GM23338 (cell line): ENCODE measurements at regions not wholly inside any gene's neighbourhood (a gene's known extent, or its start where the extent isn't known, plus 50 kb on each side); places are given as distances from the start of the nearest gene placed in this dataset.

Experiments
- ATAC-seq: fragments of 200-7000 bp; cut with Tn5 transposase; 3 replicates; pipeline ENCODE4 v1.9.1; 2020
- DNase-seq: peaks from one replicate; pipeline ENCODE4 v3.0.0-alpha.2; 2015; ENCODE audit warnings: low spot score
- H2AFZ ChIP-seq: fragments of 200-600 bp; sonication (generic); 2 replicates; pipeline ENCODE4 v1.8.0; 2016; ENCODE audit warnings: antibody characterized with exemption, mild to moderate bottlenecking, moderate library complexity
- H3F3A ChIP-seq: fragments of 200-600 bp; sonication (generic); replicated peaks from 2 replicates; pipeline ENCODE4 v1.8.0; 2017; ENCODE audit warnings: antibody characterized with exemption, mixed run types, low read depth
- H3K27ac ChIP-seq: fragments of 200-600 bp; sonication (generic); 2 replicates; pipeline ENCODE4 v1.6.1; 2016; ENCODE audit warnings: low read depth
- H3K27me3 ChIP-seq: fragments of 200-600 bp; sonication (generic); 2 replicates; pipeline ENCODE4 v1.8.0; 2016; ENCODE audit warnings: mild to moderate bottlenecking, mixed run types, moderate library complexity; ENCODE audit not compliant: insufficient read depth
- H3K36me3 ChIP-seq: fragments of 200-600 bp; sonication (generic); 2 replicates; pipeline ENCODE4 v1.8.0; 2016; ENCODE audit warnings: mild to moderate bottlenecking; ENCODE audit not compliant: insufficient read depth
- H3K4me1 ChIP-seq: fragments of 200-600 bp; sonication (generic); 2 replicates; pipeline ENCODE4 v1.8.0; 2016; ENCODE audit warnings: mild to moderate bottlenecking, moderate library complexity; ENCODE audit not compliant: insufficient read depth
- H3K4me2 ChIP-seq: fragments of 200-600 bp; sonication (generic); 2 replicates; pipeline ENCODE4 v1.7.1; 2017; ENCODE audit warnings: mixed run types
- H3K4me3 ChIP-seq: fragments of 200-600 bp; sonication (generic); 2 replicates; pipeline ENCODE4 v1.6.1; 2016; ENCODE audit warnings: mixed run types
- H3K79me2 ChIP-seq: fragments of 200-600 bp; sonication (generic); replicated peaks from 2 replicates; pipeline ENCODE4 v1.8.0; 2017; ENCODE audit warnings: mild to moderate bottlenecking; ENCODE audit not compliant: insufficient read depth
- H3K9me2 ChIP-seq: fragments of 200-600 bp; sonication (generic); 2 replicates; pipeline ENCODE4 v1.8.0; 2017; ENCODE audit not compliant: insufficient read depth
- H4K20me1 ChIP-seq: fragments of 200-600 bp; sonication (generic); replicated peaks from 2 replicates; pipeline ENCODE4 v1.8.0; 2017; ENCODE audit warnings: mild to moderate bottlenecking; ENCODE audit not compliant: insufficient read depth
- H3K27ac Mint-ChIP-seq: 2 replicates; pipeline ENCODE4 v1.8.0; 2020; ENCODE audit warnings: inconsistent platforms, mild to moderate bottlenecking, moderate library complexity, mixed read lengths
- H3K27me3 Mint-ChIP-seq: 3 replicates; pipeline ENCODE4 v1.8.0; 2022; ENCODE audit warnings: low read depth, mild to moderate bottlenecking, moderate library complexity, mixed read lengths, inconsistent platforms; ENCODE audit not compliant: insufficient read depth, poor library complexity
- H3K36me3 Mint-ChIP-seq: 3 replicates; pipeline ENCODE4 v1.8.0; 2021; ENCODE audit warnings: low read depth, mild to moderate bottlenecking, inconsistent platforms, moderate library complexity, mixed read lengths
- H3K4me1 Mint-ChIP-seq: 3 replicates; pipeline ENCODE4 v1.8.0; 2020; ENCODE audit warnings: mild to moderate bottlenecking, inconsistent platforms, mixed read lengths
- H3K4me3 Mint-ChIP-seq: 3 replicates; pipeline ENCODE4 v1.8.0; 2021; ENCODE audit warnings: moderate library complexity, mild to moderate bottlenecking, inconsistent platforms, mixed read lengths
- H3K9me3 Mint-ChIP-seq: 3 replicates; pipeline ENCODE4 v1.8.0; 2020; ENCODE audit warnings: moderate library complexity, mild to moderate bottlenecking, inconsistent platforms, mixed read lengths
- CREB1 ChIP-seq: fragments of 250-450 bp; sonication (Bioruptor Pico); IDR thresholded peaks from 2 replicates; pipeline ENCODE4 v1.5.0; 2020; ENCODE audit warnings: low read depth, mild to moderate bottlenecking, moderate library complexity
- EZH2 ChIP-seq: fragments of 200-600 bp; sonication (generic); IDR thresholded peaks from one replicate; pipeline ENCODE4 v1.8.0; 2017; ENCODE audit warnings: antibody characterized with exemption, mild to moderate bottlenecking, low read depth; ENCODE audit not compliant: unreplicated experiment
- EZH2phosphoT487 ChIP-seq: fragments of 200-600 bp; sonication (generic); IDR thresholded peaks from one replicate; pipeline ENCODE4 v1.8.1; 2018; ENCODE audit warnings: antibody characterized with exemption; ENCODE audit not compliant: unreplicated experiment
- JUNB ChIP-seq: IDR thresholded peaks from one replicate; pipeline ENCODE4 v1.6.1; 2016; ENCODE audit warnings: antibody characterized with exemption; ENCODE audit not compliant: unreplicated experiment
- NANOG ChIP-seq: IDR thresholded peaks from 2 replicates; pipeline ENCODE4 v1.6.1; 2016; ENCODE audit warnings: antibody characterized with exemption, borderline replicate concordance
- POLR2AphosphoS5 ChIP-seq: IDR thresholded peaks from 2 replicates; pipeline ENCODE4 v1.6.1; 2016; ENCODE audit warnings: antibody characterized with exemption, low read depth
- ZNF331 ChIP-seq: fragments of 250-450 bp; sonication (Bioruptor Pico); IDR thresholded peaks from 2 replicates; pipeline ENCODE4 v1.5.0; 2020; ENCODE audit warnings: low read depth, mild to moderate bottlenecking, moderate library complexity
- TF ChIP-seq, protein P1 (sequence below): fragments of 250-450 bp; sonication (Bioruptor Pico); IDR thresholded peaks from 2 replicates; pipeline ENCODE4 v1.5.0; 2020; ENCODE audit warnings: mild to moderate bottlenecking, moderate library complexity
- TF ChIP-seq, protein P2 (sequence below): IDR thresholded peaks from one replicate; pipeline ENCODE4 v1.6.1; 2018; ENCODE audit warnings: antibody characterized with exemption; ENCODE audit not compliant: unreplicated experiment

DNA sequence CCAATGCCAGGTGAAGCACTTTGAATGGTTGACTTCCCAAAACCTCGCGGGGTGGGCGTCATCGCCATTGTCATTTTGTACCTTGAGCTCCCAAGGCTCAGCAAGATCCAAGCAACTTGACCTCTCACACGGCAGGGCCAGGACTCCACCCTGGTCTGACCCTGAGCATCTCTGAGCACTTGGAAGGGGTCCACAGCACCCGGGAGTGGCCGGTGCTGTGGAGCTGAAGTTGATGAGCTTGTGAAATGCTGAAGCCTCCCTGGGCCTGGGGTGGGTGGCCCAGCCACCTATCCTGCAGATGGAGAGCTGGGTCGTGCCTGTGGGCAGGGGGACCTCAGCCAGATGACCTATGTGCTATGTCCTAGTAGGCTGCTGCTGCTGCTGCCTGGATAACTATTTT, 283.3 kb upstream of the FOXF1 start:
- Histone ChIP-seq H2AFZ (no peak overlapping the region), H3K36me3 (no peaks in the 10 kb centered on the region), H3K27me3 (no peaks in the 10 kb centered on the region), H3K9me2 (no peaks in the 10 kb centered on the region), H3K79me2 (no peaks in the 10 kb centered on the region), H4K20me1 (no peaks in the 10 kb centered on the region), H3F3A (no peaks in the 10 kb centered on the region), H3K4me1 (peaks cover 10% of the 10 kb centered on the region; the same call in 1 of the 2 replicates), H3K4me2 (no peak overlapping the region), H3K27ac (no peak overlapping the region), H3K4me3 (no peak overlapping the region)
- H3K36me3 Mint-ChIP-seq: no peaks in the 10 kb centered on the region
- peaks cover 7% of the 10 kb centered on the region; the same call in 2 of the 3 replicates for H3K4me1 Mint-ChIP-seq
- ATAC-seq (no peak), DNase-seq (no peak)
- TF ChIP-seq NANOG: no peak
- TF ChIP-seq, protein P1, sequence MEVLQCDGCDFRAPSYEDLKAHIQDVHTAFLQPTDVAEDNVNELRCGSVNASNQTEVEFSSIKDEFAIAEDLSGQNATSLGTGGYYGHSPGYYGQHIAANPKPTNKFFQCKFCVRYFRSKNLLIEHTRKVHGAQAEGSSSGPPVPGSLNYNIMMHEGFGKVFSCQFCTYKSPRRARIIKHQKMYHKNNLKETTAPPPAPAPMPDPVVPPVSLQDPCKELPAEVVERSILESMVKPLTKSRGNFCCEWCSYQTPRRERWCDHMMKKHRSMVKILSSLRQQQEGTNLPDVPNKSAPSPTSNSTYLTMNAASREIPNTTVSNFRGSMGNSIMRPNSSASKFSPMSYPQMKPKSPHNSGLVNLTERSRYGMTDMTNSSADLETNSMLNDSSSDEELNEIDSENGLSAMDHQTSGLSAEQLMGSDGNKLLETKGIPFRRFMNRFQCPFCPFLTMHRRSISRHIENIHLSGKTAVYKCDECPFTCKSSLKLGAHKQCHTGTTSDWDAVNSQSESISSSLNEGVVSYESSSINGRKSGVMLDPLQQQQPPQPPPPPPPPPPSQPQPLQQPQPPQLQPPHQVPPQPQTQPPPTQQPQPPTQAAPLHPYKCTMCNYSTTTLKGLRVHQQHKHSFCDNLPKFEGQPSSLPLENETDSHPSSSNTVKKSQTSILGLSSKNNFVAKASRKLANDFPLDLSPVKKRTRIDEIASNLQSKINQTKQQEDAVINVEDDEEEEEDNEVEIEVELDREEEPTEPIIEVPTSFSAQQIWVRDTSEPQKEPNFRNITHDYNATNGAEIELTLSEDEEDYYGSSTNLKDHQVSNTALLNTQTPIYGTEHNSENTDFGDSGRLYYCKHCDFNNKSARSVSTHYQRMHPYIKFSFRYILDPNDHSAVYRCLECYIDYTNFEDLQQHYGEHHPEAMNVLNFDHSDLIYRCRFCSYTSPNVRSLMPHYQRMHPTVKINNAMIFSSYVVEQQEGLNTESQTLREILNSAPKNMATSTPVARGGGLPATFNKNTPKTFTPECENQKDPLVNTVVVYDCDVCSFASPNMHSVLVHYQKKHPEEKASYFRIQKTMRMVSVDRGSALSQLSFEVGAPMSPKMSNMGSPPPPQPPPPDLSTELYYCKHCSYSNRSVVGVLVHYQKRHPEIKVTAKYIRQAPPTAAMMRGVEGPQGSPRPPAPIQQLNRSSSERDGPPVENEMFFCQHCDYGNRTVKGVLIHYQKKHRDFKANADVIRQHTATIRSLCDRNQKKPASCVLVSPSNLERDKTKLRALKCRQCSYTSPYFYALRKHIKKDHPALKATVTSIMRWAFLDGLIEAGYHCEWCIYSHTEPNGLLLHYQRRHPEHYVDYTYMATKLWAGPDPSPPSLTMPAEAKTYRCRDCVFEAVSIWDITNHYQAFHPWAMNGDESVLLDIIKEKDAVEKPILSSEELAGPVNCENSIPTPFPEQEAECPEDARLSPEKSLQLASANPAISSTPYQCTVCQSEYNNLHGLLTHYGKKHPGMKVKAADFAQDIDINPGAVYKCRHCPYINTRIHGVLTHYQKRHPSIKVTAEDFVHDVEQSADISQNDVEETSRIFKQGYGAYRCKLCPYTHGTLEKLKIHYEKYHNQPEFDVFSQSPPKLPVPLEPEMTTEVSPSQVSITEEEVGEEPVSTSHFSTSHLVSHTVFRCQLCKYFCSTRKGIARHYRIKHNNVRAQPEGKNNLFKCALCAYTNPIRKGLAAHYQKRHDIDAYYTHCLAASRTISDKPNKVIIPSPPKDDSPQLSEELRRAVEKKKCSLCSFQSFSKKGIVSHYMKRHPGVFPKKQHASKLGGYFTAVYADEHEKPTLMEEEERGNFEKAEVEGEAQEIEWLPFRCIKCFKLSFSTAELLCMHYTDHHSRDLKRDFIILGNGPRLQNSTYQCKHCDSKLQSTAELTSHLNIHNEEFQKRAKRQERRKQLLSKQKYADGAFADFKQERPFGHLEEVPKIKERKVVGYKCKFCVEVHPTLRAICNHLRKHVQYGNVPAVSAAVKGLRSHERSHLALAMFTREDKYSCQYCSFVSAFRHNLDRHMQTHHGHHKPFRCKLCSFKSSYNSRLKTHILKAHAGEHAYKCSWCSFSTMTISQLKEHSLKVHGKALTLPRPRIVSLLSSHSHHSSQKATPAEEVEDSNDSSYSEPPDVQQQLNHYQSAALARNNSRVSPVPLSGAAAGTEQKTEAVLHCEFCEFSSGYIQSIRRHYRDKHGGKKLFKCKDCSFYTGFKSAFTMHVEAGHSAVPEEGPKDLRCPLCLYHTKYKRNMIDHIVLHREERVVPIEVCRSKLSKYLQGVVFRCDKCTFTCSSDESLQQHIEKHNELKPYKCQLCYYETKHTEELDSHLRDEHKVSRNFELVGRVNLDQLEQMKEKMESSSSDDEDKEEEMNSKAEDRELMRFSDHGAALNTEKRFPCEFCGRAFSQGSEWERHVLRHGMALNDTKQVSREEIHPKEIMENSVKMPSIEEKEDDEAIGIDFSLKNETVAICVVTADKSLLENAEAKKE (CRISPR knock-in tag): no peak
- TF ChIP-seq EZH2phosphoT487: no peak
- no peak for TF ChIP-seq CREB1 (CRISPR knock-in tag)
- no peak for TF ChIP-seq POLR2AphosphoS5
- H3K9me3 Mint-ChIP-seq: peaks cover 6% of the 10 kb centered on the region; the same call in 1 of the 3 replicates
- H3K27me3 Mint-ChIP-seq: no peaks in the 10 kb centered on the region
- no peak overlapping the region for H3K4me3 Mint-ChIP-seq
- H3K27ac Mint-ChIP-seq: no peak overlapping the region

DNA sequence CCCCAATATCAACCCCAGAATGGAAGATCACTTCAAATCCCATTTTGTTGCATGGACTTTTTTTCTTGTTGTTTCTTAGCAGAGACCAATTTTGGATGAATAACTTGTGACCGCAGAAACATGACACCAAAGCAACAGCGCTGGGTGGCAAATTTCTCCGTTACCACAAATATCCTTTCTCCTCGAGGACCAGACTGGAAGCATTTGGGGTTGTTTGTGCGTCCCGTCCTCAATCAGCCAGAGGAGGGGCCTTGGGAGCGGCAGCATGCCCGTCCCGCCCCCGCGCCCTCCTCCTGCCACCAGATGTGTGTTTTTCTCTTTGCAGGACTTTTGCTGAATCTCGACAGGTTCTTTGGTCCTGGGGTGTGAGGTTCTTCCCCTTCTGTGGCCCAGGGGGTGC, 282.5 kb upstream of the FOXF1 start:
- no peak overlapping the region for H3K4me2 ChIP-seq
- DNase-seq: no peak

More for the DNA sequence above, 282.5 kb upstream of the FOXF1 start:
- ATAC-seq: no peak
- H3F3A ChIP-seq: no peaks in the 10 kb centered on the region
- H3K27me3 ChIP-seq: no peaks in the 10 kb centered on the region
- H3K27ac ChIP-seq: no peak overlapping the region
- H3K4me1 ChIP-seq: peaks cover 7% of the 10 kb centered on the region; the same call in 1 of the 2 replicates
- TF ChIP-seq NANOG: no peak
- no peak for TF ChIP-seq EZH2
- TF ChIP-seq ZNF331 (CRISPR knock-in tag): no peak
- TF ChIP-seq, protein P2, sequence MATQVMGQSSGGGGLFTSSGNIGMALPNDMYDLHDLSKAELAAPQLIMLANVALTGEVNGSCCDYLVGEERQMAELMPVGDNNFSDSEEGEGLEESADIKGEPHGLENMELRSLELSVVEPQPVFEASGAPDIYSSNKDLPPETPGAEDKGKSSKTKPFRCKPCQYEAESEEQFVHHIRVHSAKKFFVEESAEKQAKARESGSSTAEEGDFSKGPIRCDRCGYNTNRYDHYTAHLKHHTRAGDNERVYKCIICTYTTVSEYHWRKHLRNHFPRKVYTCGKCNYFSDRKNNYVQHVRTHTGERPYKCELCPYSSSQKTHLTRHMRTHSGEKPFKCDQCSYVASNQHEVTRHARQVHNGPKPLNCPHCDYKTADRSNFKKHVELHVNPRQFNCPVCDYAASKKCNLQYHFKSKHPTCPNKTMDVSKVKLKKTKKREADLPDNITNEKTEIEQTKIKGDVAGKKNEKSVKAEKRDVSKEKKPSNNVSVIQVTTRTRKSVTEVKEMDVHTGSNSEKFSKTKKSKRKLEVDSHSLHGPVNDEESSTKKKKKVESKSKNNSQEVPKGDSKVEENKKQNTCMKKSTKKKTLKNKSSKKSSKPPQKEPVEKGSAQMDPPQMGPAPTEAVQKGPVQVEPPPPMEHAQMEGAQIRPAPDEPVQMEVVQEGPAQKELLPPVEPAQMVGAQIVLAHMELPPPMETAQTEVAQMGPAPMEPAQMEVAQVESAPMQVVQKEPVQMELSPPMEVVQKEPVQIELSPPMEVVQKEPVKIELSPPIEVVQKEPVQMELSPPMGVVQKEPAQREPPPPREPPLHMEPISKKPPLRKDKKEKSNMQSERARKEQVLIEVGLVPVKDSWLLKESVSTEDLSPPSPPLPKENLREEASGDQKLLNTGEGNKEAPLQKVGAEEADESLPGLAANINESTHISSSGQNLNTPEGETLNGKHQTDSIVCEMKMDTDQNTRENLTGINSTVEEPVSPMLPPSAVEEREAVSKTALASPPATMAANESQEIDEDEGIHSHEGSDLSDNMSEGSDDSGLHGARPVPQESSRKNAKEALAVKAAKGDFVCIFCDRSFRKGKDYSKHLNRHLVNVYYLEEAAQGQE: no peak
- no peak for TF ChIP-seq JUNB
- no peak overlapping the region for H3K4me3 ChIP-seq
- no peaks in the 10 kb centered on the region for H3K9me2 ChIP-seq
- no peak overlapping the region for H3K4me3 Mint-ChIP-seq
- H3K36me3 ChIP-seq: no peaks in the 10 kb centered on the region
- peaks cover 1% of the 10 kb centered on the region; the same call in 2 of the 3 replicates for H3K36me3 Mint-ChIP-seq
- H3K27me3 Mint-ChIP-seq: no peaks in the 10 kb centered on the region
- no peaks in the 10 kb centered on the region for H3K79me2 ChIP-seq
- H3K4me1 Mint-ChIP-seq: peaks cover 4% of the 10 kb centered on the region; the same call in 2 of the 3 replicates
- no peak overlapping the region for H3K27ac Mint-ChIP-seq
- peaks cover 10% of the 10 kb centered on the region for H3K9me3 Mint-ChIP-seq
- no peak overlapping the region for H2AFZ ChIP-seq
- no peaks in the 10 kb centered on the region for H4K20me1 ChIP-seq
